Stimulated activated CD4-positive, alpha-beta T cell treated with anti-CD3 and anti-CD28 coated beads, Interleukin-2, amount 100 ng/mL, for 4 hours (primary cell): ENCODE measurements at regions not wholly inside any gene's neighbourhood (a gene's known extent, or its start where the extent isn't known, plus 50 kb on each side); places are given as distances from the start of the nearest gene placed in this dataset.

Experiments used
- DNase-seq: peaks from one replicate; pipeline ENCODE4 v3.0.0-alpha.2; 2020; ENCODE audit warnings: low read depth

- DNase-seq, result no peak
Measured at GRCh38 chr3:18044971-18045880, 302.8 kb upstream of the TBC1D5 start.

GRCh38 chr3:18044191-18044590 is 301.8 kb upstream of the TBC1D5 start:
- no peak for DNase-seq

GRCh38 chr3:18036450-18036815 is 294.0 kb upstream of the TBC1D5 start:
- no peak for DNase-seq

- DNase-seq, result no peak
Measured at GRCh38 chr3:18035641-18036449, 293.4 kb upstream of the TBC1D5 start.

- no peak for DNase-seq
Measured at GRCh38 chr3:18033581-18034108, 291.2 kb upstream of the TBC1D5 start.

- DNase-seq, result no peak
Measured at GRCh38 chr3:18030371-18030870, 288.0 kb upstream of the TBC1D5 start.

- DNase-seq, result no peak
Measured at GRCh38 chr3:18027161-18027939, 284.9 kb upstream of the TBC1D5 start.

GRCh38 chr3:18024715-18025114 is 282.3 kb upstream of the TBC1D5 start:
- no peak for DNase-seq

GRCh38 chr3:18019161-18019495 is 276.7 kb upstream of the TBC1D5 start:
- no peak for DNase-seq

- DNase-seq, result no peak
Measured at GRCh38 chr3:18018491-18019160, 276.2 kb upstream of the TBC1D5 start.

- DNase-seq, result no peak
Measured at GRCh38 chr3:18016366-18016765, 273.9 kb upstream of the TBC1D5 start.

GRCh38 chr3:18012933-18013332 is 270.5 kb upstream of the TBC1D5 start:
- DNase-seq, result no peak

GRCh38 chr3:18012436-18012835 is 270.0 kb upstream of the TBC1D5 start:
- no peak for DNase-seq

GRCh38 chr3:18011387-18011786 is 269.0 kb upstream of the TBC1D5 start:
- DNase-seq, result no peak

- no peak for DNase-seq
Measured at GRCh38 chr3:18010001-18010400, 267.6 kb upstream of the TBC1D5 start.

GRCh38 chr3:18008706-18009368 is 266.4 kb upstream of the TBC1D5 start:
- no peak for DNase-seq

GRCh38 chr3:18007980-18008379 is 265.5 kb upstream of the TBC1D5 start:
- DNase-seq, result no peak

- no peak for DNase-seq
Measured at GRCh38 chr3:17995769-17996168, 253.3 kb upstream of the TBC1D5 start.

- no peak for DNase-seq
Measured at GRCh38 chr3:17994167-17994566, 251.7 kb upstream of the TBC1D5 start.

GRCh38 chr3:17990390-17990789 is 248.0 kb upstream of the TBC1D5 start:
- no peak for DNase-seq

- no peak for DNase-seq
Measured at GRCh38 chr3:17986348-17986816, 244.0 kb upstream of the TBC1D5 start.
